Amygdala (tissue), 56 donors: ENCODE measurements at regions not wholly inside any gene's neighbourhood (a gene's known extent, or its start where the extent isn't known, plus 50 kb on each side); places are given as distances from the start of the nearest gene placed in this dataset.
A peak's percentile ranks its signal among the peaks of the same experiment; 100 is the strongest.

Source experiments
- DNase-seq, 56 donors: peaks; one replicate each; lab custom pipeline; 2025; lab: John Stamatoyannopoulos, UW

DNA sequence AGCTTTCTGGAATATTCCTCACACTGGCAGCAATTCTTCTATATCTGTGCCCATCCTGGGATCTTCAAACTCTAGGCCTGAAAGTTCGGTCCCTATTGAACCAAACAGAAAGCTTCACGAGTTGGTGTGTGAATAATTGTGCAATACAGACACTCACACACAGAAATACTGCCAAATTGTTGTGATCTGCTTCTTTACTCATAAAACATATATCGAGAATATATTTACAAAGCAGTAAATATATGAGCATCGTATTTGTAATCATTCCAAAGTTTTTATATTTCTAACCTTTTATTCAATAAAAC lies 56.6 kb upstream of the BEX4 start:
- peak in 1 of 56 donors; percentile 0 for DNase-seq

DNA sequence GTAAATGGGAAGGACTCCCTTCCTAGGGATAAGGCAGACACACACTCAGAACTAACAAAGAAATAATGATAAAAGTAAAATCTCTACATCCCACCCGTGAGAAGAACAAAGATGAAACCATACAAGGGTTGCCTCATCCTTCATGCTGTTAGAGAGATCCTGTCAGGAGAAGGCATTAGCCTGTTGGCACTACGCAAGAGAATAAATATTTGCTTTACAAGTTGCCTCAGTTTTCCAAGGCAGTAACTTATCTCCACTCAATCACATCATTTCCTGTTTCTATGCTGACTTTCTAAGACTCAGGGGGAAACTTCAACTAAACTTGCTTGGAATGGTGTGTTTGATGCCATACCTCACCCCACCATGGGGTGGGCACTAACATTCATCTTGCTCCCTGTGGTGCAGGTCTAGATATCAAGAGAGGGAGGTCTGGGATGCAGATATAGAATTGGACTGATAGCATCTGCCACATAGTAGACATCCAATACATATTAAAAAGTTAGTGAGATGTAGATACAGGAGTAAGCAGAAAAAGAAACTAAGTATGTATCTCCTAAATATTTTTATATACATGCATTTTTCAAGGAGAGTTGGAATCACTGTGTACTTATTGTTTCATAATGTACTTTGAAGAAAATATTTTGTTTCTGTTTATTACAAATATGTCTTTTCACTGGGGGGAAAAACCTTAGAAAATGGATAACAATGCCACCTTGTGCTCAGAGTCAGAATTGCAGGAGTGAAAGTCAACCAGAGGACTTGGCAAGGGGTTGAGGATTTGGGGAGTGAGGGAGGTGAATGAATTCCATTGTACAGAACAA lies 57.2 kb upstream of the BEX4 start:
- peak in 22 of 56 donors; percentile 0 to 46 (median 3) for DNase-seq

DNA sequence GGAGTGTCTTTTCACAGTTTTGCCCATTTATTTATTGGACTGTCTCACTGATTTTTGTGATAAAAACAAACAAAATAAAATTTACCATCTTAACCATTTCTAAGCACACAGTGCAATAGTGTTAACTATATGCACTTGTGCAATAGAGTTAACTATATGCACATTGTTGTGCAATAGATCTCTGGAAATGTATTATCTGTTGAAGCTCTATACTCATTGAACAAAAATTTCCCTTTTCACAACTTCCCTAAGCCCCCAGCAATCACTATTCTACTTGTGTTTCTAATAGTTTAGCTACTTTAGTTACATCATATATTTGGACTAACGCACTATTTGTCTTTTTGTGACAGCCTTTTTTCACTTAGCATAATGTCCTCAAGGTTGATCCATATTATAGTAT lies 59.7 kb upstream of the BEX4 start:
- no peak for DNase-seq

DNA sequence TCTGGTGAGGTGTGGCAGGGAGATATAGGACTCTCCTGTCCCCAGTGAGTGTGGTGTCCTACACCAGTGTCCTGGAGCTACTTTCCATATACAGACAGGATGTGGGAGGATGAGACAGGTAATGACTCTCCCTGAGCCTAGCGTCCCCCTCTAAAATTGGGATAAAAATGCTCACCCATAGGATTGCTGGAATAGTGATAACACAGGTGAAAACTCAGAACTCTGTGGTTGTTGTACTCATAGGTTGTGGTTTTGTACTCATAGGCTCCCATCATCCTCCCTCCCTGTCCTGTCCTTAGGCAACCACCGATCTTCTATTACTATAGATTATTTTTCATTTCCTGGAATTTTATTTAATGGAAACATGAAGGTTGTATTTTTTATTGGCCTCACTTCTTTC lies 60.7 kb upstream of the NXF3 start:
- DNase-seq, result no peak

DNA sequence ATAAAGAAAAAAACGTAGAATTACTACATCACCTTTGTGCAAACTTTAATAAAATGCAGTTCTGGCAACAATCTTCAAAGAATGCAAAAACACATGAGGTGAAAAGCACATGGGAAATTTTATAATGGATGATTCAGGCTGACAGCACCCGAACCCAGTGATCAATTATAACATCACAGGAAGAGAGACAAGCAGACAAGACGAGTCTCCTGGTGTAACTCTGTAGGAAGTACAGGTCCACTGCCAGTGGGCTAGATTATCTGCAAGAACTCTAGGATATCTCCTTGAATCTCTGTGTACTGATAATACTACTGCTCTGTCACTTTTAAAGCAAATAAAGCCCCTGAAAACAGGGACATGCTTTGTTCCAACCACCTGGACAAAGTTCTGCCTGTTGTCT lies 58.9 kb upstream of the NXF3 start:
- no peak for DNase-seq

DNA sequence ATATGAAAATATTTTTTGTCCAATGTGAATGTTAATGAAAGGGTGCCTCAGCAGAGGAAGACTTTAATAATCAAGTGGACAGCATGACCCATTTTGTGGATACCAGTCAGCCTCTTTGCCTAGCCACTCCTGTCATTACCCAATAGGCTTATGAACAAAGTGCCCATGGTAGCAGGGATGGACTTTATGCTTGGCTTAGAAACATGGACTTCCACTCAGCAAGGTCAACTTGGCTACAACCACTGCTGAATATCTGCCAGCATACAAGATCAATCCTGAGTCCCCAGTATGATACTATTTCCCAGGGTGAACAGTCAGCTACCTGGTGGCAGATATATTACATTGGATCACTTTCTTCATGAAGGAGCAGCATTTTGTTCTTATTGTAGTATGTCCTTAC lies 56.7 kb upstream of the NXF3 start:
- no peak for DNase-seq

DNA sequence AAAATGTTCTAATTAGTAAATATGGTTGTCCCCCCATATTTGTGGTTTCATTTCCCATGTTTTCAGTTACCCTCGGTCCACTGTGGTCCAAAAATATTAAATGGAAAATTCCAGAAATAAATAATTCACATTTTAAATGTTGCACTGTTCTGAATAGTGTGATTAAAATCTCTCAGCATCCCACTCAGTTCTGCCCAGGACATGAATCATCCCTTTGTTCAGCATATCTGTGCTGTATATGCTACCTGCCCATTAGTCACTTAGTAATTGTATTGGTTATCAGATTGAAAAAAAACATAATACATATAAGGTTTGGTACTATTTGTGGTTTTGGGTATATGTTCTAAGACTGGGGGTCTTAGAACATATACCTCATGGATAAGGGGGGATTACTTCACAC lies 55.1 kb upstream of the NXF3 start:
- DNase-seq, result no peak
